22Rv1 (cell line): ENCODE measurements at regions not wholly inside any gene's neighbourhood (a gene's known extent, or its start where the extent isn't known, plus 50 kb on each side); places are given as distances from the start of the nearest gene placed in this dataset.

Source experiments
- H3K27ac ChIP-seq: fragments of 450-650 bp; 2 replicates; pipeline ENCODE4 v1.5.1; 2017
- ZFX ChIP-seq: fragments of 450-650 bp; IDR thresholded peaks from 2 replicates; pipeline ENCODE4 v1.6.1; 2017; ENCODE audit warnings: antibody characterized with exemption, borderline replicate concordance
- TF ChIP-seq, protein P1 (sequence below): fragments of 450-650 bp; IDR thresholded peaks from 2 replicates; pipeline ENCODE4 v1.5.1; 2017; ENCODE audit warnings: mild to moderate bottlenecking

DNA sequence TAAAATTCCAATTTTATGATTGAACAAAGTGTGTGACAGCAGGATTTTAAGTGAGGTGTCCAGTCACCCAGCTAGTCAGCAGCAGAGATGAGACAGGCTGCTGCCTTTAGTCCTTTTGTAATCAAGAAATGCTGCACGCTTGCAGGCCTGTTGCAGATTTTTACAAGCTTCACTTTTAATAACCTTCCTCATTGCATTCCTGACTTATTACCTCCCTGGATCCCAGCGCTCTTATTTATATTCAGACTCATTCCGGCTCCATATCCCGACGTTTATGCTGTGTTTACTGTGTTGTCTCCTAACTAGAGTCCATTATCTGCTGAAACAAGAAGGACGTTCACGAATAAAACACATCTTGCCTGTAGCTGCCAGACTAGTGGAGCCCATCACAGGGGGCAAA lies 442.5 kb upstream of the KLHL29 start:
- H3K27ac ChIP-seq, result no peak overlapping the region
- TF ChIP-seq, protein P1, sequence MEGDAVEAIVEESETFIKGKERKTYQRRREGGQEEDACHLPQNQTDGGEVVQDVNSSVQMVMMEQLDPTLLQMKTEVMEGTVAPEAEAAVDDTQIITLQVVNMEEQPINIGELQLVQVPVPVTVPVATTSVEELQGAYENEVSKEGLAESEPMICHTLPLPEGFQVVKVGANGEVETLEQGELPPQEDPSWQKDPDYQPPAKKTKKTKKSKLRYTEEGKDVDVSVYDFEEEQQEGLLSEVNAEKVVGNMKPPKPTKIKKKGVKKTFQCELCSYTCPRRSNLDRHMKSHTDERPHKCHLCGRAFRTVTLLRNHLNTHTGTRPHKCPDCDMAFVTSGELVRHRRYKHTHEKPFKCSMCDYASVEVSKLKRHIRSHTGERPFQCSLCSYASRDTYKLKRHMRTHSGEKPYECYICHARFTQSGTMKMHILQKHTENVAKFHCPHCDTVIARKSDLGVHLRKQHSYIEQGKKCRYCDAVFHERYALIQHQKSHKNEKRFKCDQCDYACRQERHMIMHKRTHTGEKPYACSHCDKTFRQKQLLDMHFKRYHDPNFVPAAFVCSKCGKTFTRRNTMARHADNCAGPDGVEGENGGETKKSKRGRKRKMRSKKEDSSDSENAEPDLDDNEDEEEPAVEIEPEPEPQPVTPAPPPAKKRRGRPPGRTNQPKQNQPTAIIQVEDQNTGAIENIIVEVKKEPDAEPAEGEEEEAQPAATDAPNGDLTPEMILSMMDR, result no peak
- no peak for TF ChIP-seq ZFX

DNA sequence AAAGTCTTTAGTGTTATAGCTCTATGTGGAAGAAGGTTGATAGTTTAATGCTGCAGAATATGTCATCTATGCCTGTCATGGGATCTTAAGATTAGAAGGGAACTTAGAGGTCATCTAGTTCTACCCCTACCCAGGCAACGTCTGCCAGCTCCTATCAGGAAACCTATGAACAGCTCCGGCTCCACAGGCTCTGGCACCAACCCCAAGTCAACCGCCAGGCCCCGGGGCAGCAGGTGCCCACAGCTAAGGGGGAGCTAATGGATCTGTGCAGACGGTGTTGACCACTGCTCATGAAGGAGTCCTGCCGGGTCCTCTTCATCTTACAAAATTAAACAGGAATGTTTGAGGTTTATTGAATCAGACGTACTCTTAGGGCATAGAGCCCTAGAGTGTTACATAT lies 440.8 kb upstream of the KLHL29 start:
- TF ChIP-seq, protein P1, result no peak
- no peak for TF ChIP-seq ZFX
- H3K27ac ChIP-seq, result no peak overlapping the region

DNA sequence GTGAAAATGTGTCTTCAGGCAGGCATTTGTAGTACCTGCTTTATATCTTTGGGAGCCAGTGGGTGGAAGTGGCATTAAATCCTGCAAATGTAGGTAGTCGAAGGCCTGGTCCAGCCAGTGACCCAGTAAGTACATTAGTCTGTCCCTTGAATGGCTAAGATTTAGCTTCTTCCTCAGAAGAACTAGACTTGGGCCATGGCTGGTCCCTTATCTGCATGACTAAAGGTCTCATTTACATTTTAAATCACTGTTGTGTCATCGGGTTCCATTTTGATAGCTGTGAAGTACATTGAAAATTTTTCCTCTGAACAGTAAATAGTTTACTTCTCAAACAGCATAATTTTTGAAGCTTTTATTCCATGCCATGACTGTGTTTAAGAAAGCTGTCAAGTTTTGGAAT lies 438.4 kb upstream of the KLHL29 start:
- TF ChIP-seq ZFX, result no peak
- TF ChIP-seq, protein P1, result no peak
- H3K27ac ChIP-seq, result no peak overlapping the region

DNA sequence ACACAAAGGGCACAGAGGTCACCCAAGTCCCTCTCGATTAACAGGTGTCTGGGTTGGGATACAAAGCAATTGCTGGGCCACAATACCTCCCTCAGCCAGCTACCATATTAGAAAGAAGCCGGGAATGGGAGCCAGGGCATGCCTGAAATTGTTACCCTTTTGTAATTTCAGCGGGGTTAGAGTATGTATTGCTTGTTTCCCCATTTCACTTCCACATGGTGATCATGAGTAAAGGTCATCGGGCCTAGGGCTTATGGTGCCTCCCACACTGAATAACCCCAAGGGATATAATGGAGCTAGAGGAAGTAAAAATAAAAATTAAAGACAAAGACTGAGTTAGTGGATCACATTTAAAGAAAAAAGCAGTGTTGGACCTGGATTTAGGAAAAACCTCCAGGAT lies 437.2 kb upstream of the KLHL29 start:
- no peak for TF ChIP-seq ZFX
- TF ChIP-seq, protein P1, result no peak

DNA sequence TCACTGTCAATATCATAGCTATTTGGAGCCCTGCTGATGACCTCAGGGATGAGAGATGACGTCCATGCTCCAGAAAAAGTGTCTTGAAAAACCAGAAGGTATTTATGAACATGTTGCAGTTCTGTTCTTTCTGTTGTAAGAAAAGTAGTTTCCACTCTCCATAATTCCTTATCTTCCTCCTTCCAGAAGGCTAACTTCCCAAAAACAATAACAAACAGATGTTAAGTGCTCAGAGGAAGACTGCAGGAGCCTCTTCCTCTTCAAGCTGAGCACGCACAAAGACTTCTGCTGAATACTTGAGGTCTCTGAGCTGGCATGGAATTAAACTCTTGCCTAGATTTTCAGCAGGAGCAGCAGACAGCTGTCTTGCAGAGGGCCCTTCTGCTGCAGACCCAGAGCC lies 434.5 kb upstream of the KLHL29 start:
- TF ChIP-seq, protein P1, result no peak
- no peak for TF ChIP-seq ZFX

More for the DNA sequence above, 437.2 kb upstream of the KLHL29 start:
- no peak overlapping the region for H3K27ac ChIP-seq

DNA sequence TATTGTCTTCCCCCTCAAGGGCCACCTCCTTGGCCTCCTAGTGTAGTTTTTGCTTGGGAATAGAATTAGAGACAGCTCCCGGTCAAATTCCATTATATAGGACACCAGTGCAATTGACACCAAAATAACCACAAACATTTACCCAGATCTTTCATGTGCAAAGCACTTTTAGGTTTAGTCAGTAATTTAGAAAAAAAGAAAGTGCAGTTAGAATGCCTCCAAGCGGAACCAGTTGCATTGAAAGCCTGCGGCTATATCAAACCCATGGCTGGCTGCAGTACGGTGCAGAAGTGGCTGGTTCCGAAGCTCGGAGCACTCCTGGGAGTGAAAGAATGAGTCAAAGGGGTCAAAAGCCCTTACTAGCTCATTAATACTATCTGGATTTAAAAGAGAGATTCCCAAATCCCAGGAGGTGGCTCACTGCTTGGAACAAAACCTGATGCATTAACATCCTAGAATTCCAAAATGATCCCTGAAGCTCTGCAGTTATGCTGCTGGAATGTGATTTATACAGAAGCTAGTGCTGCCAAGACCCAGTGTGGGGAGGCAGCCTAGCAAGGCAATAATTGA lies 432.2 kb upstream of the KLHL29 start:
- no peak for TF ChIP-seq ZFX
- TF ChIP-seq, protein P1, result no peak
- H3K27ac ChIP-seq, result no peak overlapping the region

More for the DNA sequence above, 434.5 kb upstream of the KLHL29 start:
- H3K27ac ChIP-seq, result no peak overlapping the region

DNA sequence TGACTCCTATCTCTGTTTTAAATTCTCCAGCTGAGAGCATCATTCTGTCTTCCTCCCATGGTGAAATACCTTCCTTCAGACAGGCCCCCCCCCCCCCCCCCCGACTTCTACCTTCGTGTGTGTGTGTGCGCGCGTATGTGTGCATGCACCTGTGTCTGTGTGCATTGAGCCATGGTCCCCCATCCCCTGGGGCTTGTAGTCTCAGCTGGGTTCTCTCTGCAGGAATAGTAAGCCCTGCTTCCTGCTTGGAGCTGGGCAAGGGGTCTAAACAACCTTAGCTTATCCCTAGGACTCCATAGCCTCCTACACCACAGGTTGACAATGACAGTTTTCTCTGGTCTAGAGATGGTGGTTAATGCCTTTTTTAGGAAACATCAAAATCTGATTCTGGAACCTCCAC lies 427.5 kb upstream of the KLHL29 start:
- TF ChIP-seq ZFX, result no peak
- TF ChIP-seq, protein P1, result no peak
- H3K27ac ChIP-seq, result no peak overlapping the region
